HCT116 (cell line): ENCODE measurements at regions not wholly inside any gene's neighbourhood (a gene's known extent, or its start where the extent isn't known, plus 50 kb on each side); places are given as distances from the start of the nearest gene placed in this dataset.

ENCODE experiments used
- CTCF ChIP-seq, 3 experiments: fragments of 200-600 bp in 1 of 3; sonication (generic) in 1 of 3; IDR thresholded peaks in 2 of 3; conservative IDR thresholded peaks in 1 of 3; 2 replicates each; pipeline ENCODE4 v1.5.1; 2012 to 2017; ENCODE audit warnings: low read depth in 2 of 3, low read length in 2 of 3, antibody characterized with exemption in 1 of 3, borderline replicate concordance in 1 of 3, control low read depth in 1 of 3, mild to moderate bottlenecking in 1 of 3, mixed read lengths in 1 of 3, mixed run types in 1 of 3, moderate library complexity in 1 of 3; ENCODE audit not compliant: insufficient read depth in 1 of 3
- EGR1 ChIP-seq: IDR thresholded peaks from 2 replicates; pipeline ENCODE4 v1.6.1; 2012; ENCODE audit warnings: low read depth
- EZH2phosphoT487 ChIP-seq: fragments of 200-600 bp; IDR thresholded peaks from 2 replicates; pipeline ENCODE4 v1.6.1; 2018; ENCODE audit warnings: antibody characterized with exemption, borderline replicate concordance

- no peak for TF ChIP-seq EZH2phosphoT487
- no peak for TF ChIP-seq EGR1
- TF ChIP-seq CTCF (IDR thresholded peaks at IDR 0.05 in 2 of 3, conservative IDR thresholded peaks at IDR 0.05 in 1 of 3; ENCODE audit: borderline replicate concordance in 1 of 3, insufficient read depth in 1 of 3, low read depth in 2 of 3, low read length in 2 of 3) = no peak
These were observed 379.0 kb upstream of the MEF2C start for GRCh38 chr5:89262030-89262429.
